Loucy (cell line): ENCODE measurements at regions not wholly inside any gene's neighbourhood (a gene's known extent, or its start where the extent isn't known, plus 50 kb on each side); places are given as distances from the start of the nearest gene placed in this dataset.

Experiments used
- H2AFZ ChIP-seq: fragments of 200-600 bp; sonication (generic); 2 replicates; pipeline ENCODE4 v1.6.0; 2016; ENCODE audit warnings: antibody characterized with exemption, mild to moderate bottlenecking, low read length, moderate library complexity
- H3F3A ChIP-seq: fragments of 200-600 bp; 2 replicates; pipeline ENCODE4 v1.6.0; 2016; ENCODE audit warnings: antibody characterized with exemption, low read depth, mild to moderate bottlenecking
- H3K27me3 ChIP-seq: fragments of 200-600 bp; sonication (generic); 2 replicates; pipeline ENCODE4 v1.6.1; 2014; ENCODE audit warnings: low read length, mild to moderate bottlenecking; ENCODE audit not compliant: insufficient read depth, poor library complexity, severe bottlenecking
- H3K36me3 ChIP-seq: fragments of 200-600 bp; sonication (generic); 2 replicates; pipeline ENCODE4 v1.6.1; 2016; ENCODE audit warnings: low read length; ENCODE audit not compliant: insufficient read depth
- H3K4me1 ChIP-seq: fragments of 200-600 bp; sonication (generic); 2 replicates; pipeline ENCODE4 v1.5.1; 2014; ENCODE audit warnings: low read length, mild to moderate bottlenecking; ENCODE audit not compliant: insufficient read depth, poor library complexity, severe bottlenecking
- H3K4me2 ChIP-seq: fragments of 200-600 bp; sonication (generic); 2 replicates; pipeline ENCODE4 v1.6.0; 2014; ENCODE audit warnings: antibody characterized with exemption, low read length, low read depth, mild to moderate bottlenecking; ENCODE audit not compliant: poor library complexity, severe bottlenecking
- H3K4me3 ChIP-seq: fragments of 200-600 bp; sonication (generic); 2 replicates; pipeline ENCODE4 v1.5.1; 2014; ENCODE audit warnings: low read length, mild to moderate bottlenecking, mixed read lengths; ENCODE audit not compliant: poor library complexity, severe bottlenecking
- H3K79me2 ChIP-seq: fragments of 200-600 bp; sonication (generic); 2 replicates; pipeline ENCODE4 v1.6.1; 2014; ENCODE audit warnings: low read length; ENCODE audit not compliant: insufficient read depth
- H3K9ac ChIP-seq: fragments of 200-600 bp; sonication (generic); 2 replicates; pipeline ENCODE4 v1.6.0; 2014; ENCODE audit warnings: mild to moderate bottlenecking, low read depth, low read length, moderate library complexity; ENCODE audit not compliant: poor library complexity, severe bottlenecking
- H3K9me2 ChIP-seq: fragments of 200-600 bp; sonication (generic); replicated peaks from 2 replicates; pipeline ENCODE4 v1.6.1; 2016; ENCODE audit warnings: low read depth, low read length, mixed read lengths
- H3K9me3 ChIP-seq: fragments of 200-600 bp; sonication (generic); 2 replicates; pipeline ENCODE4 v1.6.1; 2014; ENCODE audit warnings: mild to moderate bottlenecking, antibody characterized with exemption, low read length, low read depth; ENCODE audit not compliant: insufficient read depth
- H4K20me1 ChIP-seq: fragments of 200-600 bp; sonication (generic); 2 replicates; pipeline ENCODE4 v1.6.0; 2014; ENCODE audit warnings: antibody characterized with exemption, low read length, mild to moderate bottlenecking; ENCODE audit not compliant: insufficient read depth, poor library complexity, severe bottlenecking
- EZH2phosphoT487 ChIP-seq: fragments of 200-600 bp; IDR thresholded peaks from 2 replicates; pipeline ENCODE4 v1.6.1; 2018; ENCODE audit warnings: antibody characterized with exemption, mild to moderate bottlenecking, moderate library complexity, borderline replicate concordance
- TF ChIP-seq, protein P1 (sequence below): fragments of 200-600 bp; sonication (generic); conservative IDR thresholded peaks from 2 replicates; pipeline ENCODE4 v1.5.1; 2014; ENCODE audit warnings: mild to moderate bottlenecking, antibody characterized with exemption, low read length

DNA sequence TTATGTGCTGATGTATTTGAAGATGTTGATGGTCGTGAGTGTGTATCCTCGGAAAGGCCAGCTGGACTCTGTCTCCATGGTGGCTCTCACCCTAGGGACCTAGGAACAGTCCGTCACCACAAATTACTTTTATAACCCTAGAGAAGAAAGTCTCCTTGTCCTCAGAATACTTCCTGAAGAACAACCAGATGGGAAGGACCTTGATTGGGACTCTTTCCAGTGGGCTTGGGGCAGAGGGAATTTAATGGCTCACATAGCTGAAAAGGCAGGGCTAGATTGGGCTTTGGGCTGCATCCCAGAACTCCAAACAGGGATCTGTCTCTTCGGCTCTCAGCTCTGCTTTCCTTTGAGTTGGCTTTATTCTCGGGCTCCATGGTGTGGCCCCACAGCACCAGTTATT lies 90.8 kb downstream of the TBX19 start:
- Histone ChIP-seq H3K4me2 (no peak overlapping the region), H3K9ac (no peak overlapping the region), H3K4me1 (no peaks in the 10 kb centered on the region), H3F3A (no peaks in the 10 kb centered on the region), H3K9me2 (no peaks in the 10 kb centered on the region), H3K36me3 (no peaks in the 10 kb centered on the region), H3K9me3 (no peaks in the 10 kb centered on the region), H3K79me2 (no peaks in the 10 kb centered on the region), H2AFZ (no peak overlapping the region), H3K27me3 (no peaks in the 10 kb centered on the region), H3K4me3 (no peak overlapping the region), H4K20me1 (no peaks in the 10 kb centered on the region)
- TF ChIP-seq EZH2phosphoT487, result no peak
- TF ChIP-seq, protein P1, sequence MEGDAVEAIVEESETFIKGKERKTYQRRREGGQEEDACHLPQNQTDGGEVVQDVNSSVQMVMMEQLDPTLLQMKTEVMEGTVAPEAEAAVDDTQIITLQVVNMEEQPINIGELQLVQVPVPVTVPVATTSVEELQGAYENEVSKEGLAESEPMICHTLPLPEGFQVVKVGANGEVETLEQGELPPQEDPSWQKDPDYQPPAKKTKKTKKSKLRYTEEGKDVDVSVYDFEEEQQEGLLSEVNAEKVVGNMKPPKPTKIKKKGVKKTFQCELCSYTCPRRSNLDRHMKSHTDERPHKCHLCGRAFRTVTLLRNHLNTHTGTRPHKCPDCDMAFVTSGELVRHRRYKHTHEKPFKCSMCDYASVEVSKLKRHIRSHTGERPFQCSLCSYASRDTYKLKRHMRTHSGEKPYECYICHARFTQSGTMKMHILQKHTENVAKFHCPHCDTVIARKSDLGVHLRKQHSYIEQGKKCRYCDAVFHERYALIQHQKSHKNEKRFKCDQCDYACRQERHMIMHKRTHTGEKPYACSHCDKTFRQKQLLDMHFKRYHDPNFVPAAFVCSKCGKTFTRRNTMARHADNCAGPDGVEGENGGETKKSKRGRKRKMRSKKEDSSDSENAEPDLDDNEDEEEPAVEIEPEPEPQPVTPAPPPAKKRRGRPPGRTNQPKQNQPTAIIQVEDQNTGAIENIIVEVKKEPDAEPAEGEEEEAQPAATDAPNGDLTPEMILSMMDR, result no peak

DNA sequence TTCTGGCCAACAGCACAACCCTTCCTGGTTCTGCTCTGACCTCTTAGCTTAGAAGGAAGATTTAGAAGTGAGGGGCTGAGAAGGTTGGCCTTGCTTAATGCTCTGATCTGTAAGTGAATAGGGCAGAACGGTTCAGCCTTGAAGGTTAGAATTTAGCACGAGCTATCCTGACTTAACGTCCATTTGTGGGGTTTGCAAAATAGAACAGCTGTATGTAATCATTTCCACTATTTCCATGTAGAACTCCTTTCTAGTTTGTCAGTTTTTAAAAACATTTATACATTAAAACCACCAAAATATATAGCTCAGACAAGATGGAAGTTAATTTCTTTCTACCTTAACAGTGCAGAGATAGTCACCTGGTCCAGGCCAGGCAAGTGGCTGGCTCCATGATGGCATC lies 89.9 kb downstream of the TBX19 start:
- H3K79me2 ChIP-seq, result no peaks in the 10 kb centered on the region
- no peaks in the 10 kb centered on the region for H3K27me3 ChIP-seq
- H3K36me3 ChIP-seq, result no peaks in the 10 kb centered on the region
- H3K4me2 ChIP-seq, result no peak overlapping the region
- H3K9ac ChIP-seq, result no peak overlapping the region
- H3K9me2 ChIP-seq, result no peaks in the 10 kb centered on the region
- H4K20me1 ChIP-seq, result no peaks in the 10 kb centered on the region
- no peak overlapping the region for H2AFZ ChIP-seq
- H3K4me1 ChIP-seq, result no peaks in the 10 kb centered on the region
- H3K4me3 ChIP-seq, result no peak overlapping the region
- H3F3A ChIP-seq, result no peaks in the 10 kb centered on the region
- TF ChIP-seq, protein P1, result no peak
- TF ChIP-seq EZH2phosphoT487, result no peak
- H3K9me3 ChIP-seq, result no peaks in the 10 kb centered on the region

DNA sequence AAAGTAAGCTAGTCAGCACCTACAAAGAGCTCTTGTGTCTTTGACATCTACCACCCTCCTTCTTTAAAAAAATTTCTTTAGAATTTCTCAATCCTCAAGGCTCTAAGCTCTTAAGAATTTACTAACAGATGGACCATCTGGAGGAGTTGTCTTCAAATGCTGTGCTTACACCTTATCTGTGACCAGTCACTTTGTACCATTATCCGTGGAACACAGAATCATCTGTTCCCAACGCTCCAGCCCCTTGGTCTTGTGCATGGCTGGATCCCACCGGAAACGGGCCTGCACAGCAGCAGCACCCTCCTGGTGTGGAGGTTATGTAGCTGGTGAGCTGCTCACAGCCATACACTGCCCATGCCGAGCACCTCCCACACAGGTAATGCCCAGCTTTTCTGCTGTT lies 89.0 kb downstream of the TBX19 start:
- Histone ChIP-seq H3K9me3 (no peaks in the 10 kb centered on the region), H3F3A (no peaks in the 10 kb centered on the region), H3K4me3 (no peak overlapping the region), H3K79me2 (no peaks in the 10 kb centered on the region), H3K36me3 (no peaks in the 10 kb centered on the region), H3K4me1 (no peaks in the 10 kb centered on the region), H4K20me1 (no peaks in the 10 kb centered on the region), H3K4me2 (no peak overlapping the region), H3K9me2 (no peaks in the 10 kb centered on the region), H2AFZ (no peak overlapping the region), H3K9ac (no peak overlapping the region), H3K27me3 (no peaks in the 10 kb centered on the region)
- TF ChIP-seq, protein P1, result no peak
- no peak for TF ChIP-seq EZH2phosphoT487
